ENCODE measurements at regions not wholly inside any gene's neighbourhood (a gene's known extent, or its start where the extent isn't known, plus 50 kb on each side); places are given as distances from the start of the nearest gene placed in this dataset.

DNA sequence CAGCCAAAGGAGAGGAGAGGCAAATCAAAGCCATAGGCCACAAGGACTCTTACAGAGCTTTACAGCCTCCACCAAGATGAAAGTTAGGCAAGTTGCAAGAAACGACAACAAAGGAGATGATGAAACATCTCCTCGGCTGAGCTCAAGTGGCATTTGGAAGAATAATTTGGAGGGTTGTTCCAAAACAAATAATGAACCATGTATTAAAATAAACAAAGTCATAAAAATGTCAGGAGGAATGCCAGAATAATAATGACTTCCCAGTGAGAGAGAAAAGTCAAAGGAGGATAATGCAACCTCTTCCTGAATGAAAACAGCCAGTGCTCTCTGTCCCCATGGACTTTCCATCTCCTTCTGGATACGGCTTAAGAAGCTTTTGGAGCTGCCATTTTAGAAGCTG is 371.4 kb upstream of the ID4 start:
- DNase-seq = no peak
- Histone ChIP-seq H3K9me2 (replicated peaks; ENCODE audit: insufficient read depth, low read length) (no peaks in the 10 kb centered on the region), H3K4me1 (ENCODE audit: low read length) (no peaks in the 10 kb centered on the region), H3F3A (ENCODE audit: insufficient read depth, low read length) (no peaks in the 10 kb centered on the region), H4K20me1 (ENCODE audit: insufficient read depth, low read length) (no peaks in the 10 kb centered on the region), H3K36me3 (replicated peaks; ENCODE audit: insufficient read depth, low read length) (no peaks in the 10 kb centered on the region), H2AFZ (ENCODE audit: low read length) (no peak overlapping the region), H3K27ac (ENCODE audit: low read length) (no peak overlapping the region), H3K4me3 (ENCODE audit: low read length) (no peak overlapping the region), H3K9me3 (replicated peaks; ENCODE audit: insufficient read depth, low read length) (no peaks in the 10 kb centered on the region), H3K4me2 (ENCODE audit: low read depth, low read length) (no peak overlapping the region), H3K79me2 (ENCODE audit: low read length) (no peaks in the 10 kb centered on the region), H3K27me3 (replicated peaks; ENCODE audit: insufficient read depth, low read length) (no peaks in the 10 kb centered on the region), H3K9ac (ENCODE audit: low read length) (no peak overlapping the region)
- TF ChIP-seq, protein P1, sequence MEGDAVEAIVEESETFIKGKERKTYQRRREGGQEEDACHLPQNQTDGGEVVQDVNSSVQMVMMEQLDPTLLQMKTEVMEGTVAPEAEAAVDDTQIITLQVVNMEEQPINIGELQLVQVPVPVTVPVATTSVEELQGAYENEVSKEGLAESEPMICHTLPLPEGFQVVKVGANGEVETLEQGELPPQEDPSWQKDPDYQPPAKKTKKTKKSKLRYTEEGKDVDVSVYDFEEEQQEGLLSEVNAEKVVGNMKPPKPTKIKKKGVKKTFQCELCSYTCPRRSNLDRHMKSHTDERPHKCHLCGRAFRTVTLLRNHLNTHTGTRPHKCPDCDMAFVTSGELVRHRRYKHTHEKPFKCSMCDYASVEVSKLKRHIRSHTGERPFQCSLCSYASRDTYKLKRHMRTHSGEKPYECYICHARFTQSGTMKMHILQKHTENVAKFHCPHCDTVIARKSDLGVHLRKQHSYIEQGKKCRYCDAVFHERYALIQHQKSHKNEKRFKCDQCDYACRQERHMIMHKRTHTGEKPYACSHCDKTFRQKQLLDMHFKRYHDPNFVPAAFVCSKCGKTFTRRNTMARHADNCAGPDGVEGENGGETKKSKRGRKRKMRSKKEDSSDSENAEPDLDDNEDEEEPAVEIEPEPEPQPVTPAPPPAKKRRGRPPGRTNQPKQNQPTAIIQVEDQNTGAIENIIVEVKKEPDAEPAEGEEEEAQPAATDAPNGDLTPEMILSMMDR (IDR thresholded peaks at IDR 0.05; ENCODE audit: low read length) = no peak
- TF ChIP-seq EZH2phosphoT487 (IDR thresholded peaks at IDR 0.05; ENCODE audit: low read length) (no peak), EZH2 (optimal IDR thresholded peaks at IDR 0.05; ENCODE audit: low read depth, low read length) (no peak)

DNA sequence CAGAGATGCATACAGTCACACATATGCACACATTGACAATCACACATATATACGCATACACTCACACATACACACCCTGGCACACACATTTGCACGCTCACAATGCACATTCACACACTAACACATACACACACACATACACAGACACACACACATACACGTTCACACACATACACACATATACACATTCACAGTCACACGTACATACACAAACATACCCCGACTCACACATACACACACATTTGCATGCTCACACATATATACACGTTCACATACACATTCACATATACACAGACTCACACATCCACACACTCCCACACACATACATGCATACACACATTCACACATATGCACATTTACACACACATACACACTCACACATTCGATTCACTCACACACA is 366.8 kb upstream of the ID4 start:
- Histone ChIP-seq H3K36me3 (replicated peaks; ENCODE audit: insufficient read depth, low read length) (no peaks in the 10 kb centered on the region), H3F3A (ENCODE audit: insufficient read depth, low read length) (no peaks in the 10 kb centered on the region), H3K4me2 (ENCODE audit: low read depth, low read length) (no peak overlapping the region), H3K4me3 (ENCODE audit: low read length) (no peak overlapping the region), H2AFZ (ENCODE audit: low read length) (no peak overlapping the region), H3K9me2 (replicated peaks; ENCODE audit: insufficient read depth, low read length) (no peaks in the 10 kb centered on the region), H3K27ac (ENCODE audit: low read length) (no peak overlapping the region), H3K9ac (ENCODE audit: low read length) (no peak overlapping the region), H3K27me3 (replicated peaks; ENCODE audit: insufficient read depth, low read length) (no peaks in the 10 kb centered on the region), H3K4me1 (ENCODE audit: low read length) (no peaks in the 10 kb centered on the region), H3K9me3 (replicated peaks; ENCODE audit: insufficient read depth, low read length) (no peaks in the 10 kb centered on the region), H4K20me1 (ENCODE audit: insufficient read depth, low read length) (no peaks in the 10 kb centered on the region), H3K79me2 (ENCODE audit: low read length) (no peaks in the 10 kb centered on the region)
- TF ChIP-seq EZH2phosphoT487 (IDR thresholded peaks at IDR 0.05; ENCODE audit: low read length) (no peak), EZH2 (optimal IDR thresholded peaks at IDR 0.05; ENCODE audit: low read depth, low read length) (no peak)
- no peak for DNase-seq

GRCh38 chr6:19472153-19472552 is 365.0 kb upstream of the ID4 start:
- H3K4me3 ChIP-seq (ENCODE audit: low read length) = no peak overlapping the region
- no peaks in the 10 kb centered on the region for H3F3A ChIP-seq (ENCODE audit: insufficient read depth, low read length)
- H3K27ac ChIP-seq (ENCODE audit: low read length) = no peak overlapping the region
- no peaks in the 10 kb centered on the region for H4K20me1 ChIP-seq (ENCODE audit: insufficient read depth, low read length)
- no peaks in the 10 kb centered on the region for H3K27me3 ChIP-seq (replicated peaks; ENCODE audit: insufficient read depth, low read length)
- H3K4me2 ChIP-seq (ENCODE audit: low read depth, low read length) = no peak overlapping the region
- H3K36me3 ChIP-seq (replicated peaks; ENCODE audit: insufficient read depth, low read length) = no peaks in the 10 kb centered on the region
- no peak for TF ChIP-seq EZH2phosphoT487 (IDR thresholded peaks at IDR 0.05; ENCODE audit: low read length)
- no peak for TF ChIP-seq EZH2 (optimal IDR thresholded peaks at IDR 0.05; ENCODE audit: low read depth, low read length)
- TF ChIP-seq, protein P1 (IDR thresholded peaks at IDR 0.05; ENCODE audit: low read length) = no peak
- H2AFZ ChIP-seq (ENCODE audit: low read length) = no peak overlapping the region
- no peak for DNase-seq
- no peaks in the 10 kb centered on the region for H3K4me1 ChIP-seq (ENCODE audit: low read length)
- H3K9me2 ChIP-seq (replicated peaks; ENCODE audit: insufficient read depth, low read length) = no peaks in the 10 kb centered on the region
- H3K9ac ChIP-seq (ENCODE audit: low read length) = no peak overlapping the region
- H3K79me2 ChIP-seq (ENCODE audit: low read length) = no peaks in the 10 kb centered on the region
- no peaks in the 10 kb centered on the region for H3K9me3 ChIP-seq (replicated peaks; ENCODE audit: insufficient read depth, low read length)

GRCh38 chr6:19472850-19473249 is 364.3 kb upstream of the ID4 start:
- H2AFZ ChIP-seq (ENCODE audit: low read length) = no peak overlapping the region
- no peak overlapping the region for H3K4me3 ChIP-seq (ENCODE audit: low read length)
- H3K4me2 ChIP-seq (ENCODE audit: low read depth, low read length) = no peak overlapping the region
- no peak overlapping the region for H3K9ac ChIP-seq (ENCODE audit: low read length)
- no peaks in the 10 kb centered on the region for H3K9me3 ChIP-seq (replicated peaks; ENCODE audit: insufficient read depth, low read length)
- H3F3A ChIP-seq (ENCODE audit: insufficient read depth, low read length) = no peaks in the 10 kb centered on the region
- H3K9me2 ChIP-seq (replicated peaks; ENCODE audit: insufficient read depth, low read length) = no peaks in the 10 kb centered on the region
- DNase-seq = no peak
- no peaks in the 10 kb centered on the region for H3K79me2 ChIP-seq (ENCODE audit: low read length)
- no peaks in the 10 kb centered on the region for H3K36me3 ChIP-seq (replicated peaks; ENCODE audit: insufficient read depth, low read length)
- H3K4me1 ChIP-seq (ENCODE audit: low read length) = no peaks in the 10 kb centered on the region
- TF ChIP-seq, protein P1 (IDR thresholded peaks at IDR 0.05; ENCODE audit: low read length) = peak; percentile 18; the same call in 1 of the 2 replicates
- TF ChIP-seq EZH2phosphoT487 (IDR thresholded peaks at IDR 0.05; ENCODE audit: low read length) = no peak
- no peaks in the 10 kb centered on the region for H3K27me3 ChIP-seq (replicated peaks; ENCODE audit: insufficient read depth, low read length)
- no peaks in the 10 kb centered on the region for H4K20me1 ChIP-seq (ENCODE audit: insufficient read depth, low read length)
- no peak overlapping the region for H3K27ac ChIP-seq (ENCODE audit: low read length)

All from MM.1S (cell line).